K562 (cell line): ENCODE measurements at regions not wholly inside any gene's neighbourhood (a gene's known extent, or its start where the extent isn't known, plus 50 kb on each side); places are given as distances from the start of the nearest gene placed in this dataset.

ENCODE experiments used
- ATF6 ChIP-seq: sonication (generic); formaldehyde crosslinking; IDR thresholded peaks from 2 replicates; pipeline ENCODE4 v1.4.0; 2020; ENCODE audit warnings: mild to moderate bottlenecking, missing genetic modification reagents
- CTCF ChIP-seq, 3 experiments: IDR thresholded peaks in 2 of 3; conservative IDR thresholded peaks in 1 of 3; 2 replicates each; pipeline ENCODE4 v1.5.1; 2011 to 2012; ENCODE audit warnings: low read length in 3 of 3, mild to moderate bottlenecking in 3 of 3, control low read depth in 2 of 3, improper control_type of control experiment in 1 of 3, inconsistent platforms in 1 of 3, low read depth in 1 of 3, mixed read lengths in 1 of 3, moderate library complexity in 1 of 3; ENCODE audit not compliant: insufficient read depth in 2 of 3
- ZNF717 ChIP-seq: fragments of 250-450 bp; sonication (Bioruptor Pico); IDR thresholded peaks from 2 replicates; pipeline ENCODE4 v1.5.0; 2021

GRCh38 chr6:39992861-39993622, 58.8 kb upstream of the MOCS1 start (continued):
- TF ChIP-seq ATF6 (CRISPR knock-in tag) (no peak), ZNF717 (CRISPR knock-in tag) (no peak), CTCF (IDR thresholded peaks at IDR 0.05 in 2 of 3, conservative IDR thresholded peaks at IDR 0.05 in 1 of 3; ENCODE audit: insufficient read depth in 2 of 3, low read depth in 1 of 3, low read length in 3 of 3) (no peak)
- TF ChIP-seq, all 486 proteins: peak for 129
